NCI-H226 (cell line): ENCODE measurements at regions not wholly inside any gene's neighbourhood (a gene's known extent, or its start where the extent isn't known, plus 50 kb on each side); places are given as distances from the start of the nearest gene placed in this dataset.
A peak's percentile ranks its signal among the peaks of the same experiment; 100 is the strongest.
"Not testable (repeated sequence)": the region's sequence is repeated elsewhere in the genome, so short reads cannot be mapped to it uniquely, and the experiment has no call there.

Experiments
- DNase-seq: peaks from one replicate; pipeline ENCODE4 v3.0.0-alpha.2; 2015

GRCh38 chr16:21361612-21362227, 83.6 kb upstream of the CRYM start:
- peak; percentile 73 for DNase-seq

GRCh38 chr16:21361045-21361444, 83.0 kb upstream of the CRYM start:
- DNase-seq, result not testable (repeated sequence)

GRCh38 chr16:21359513-21359912, 81.4 kb upstream of the CRYM start:
- not testable (repeated sequence) for DNase-seq

GRCh38 chr16:21358261-21358795, 80.2 kb upstream of the CRYM start:
- DNase-seq, result not testable (repeated sequence)

GRCh38 chr16:21356308-21356707, 78.2 kb upstream of the CRYM start:
- DNase-seq, result not testable (repeated sequence)

- not testable (repeated sequence) for DNase-seq
These were observed 73.3 kb upstream of the CRYM start for GRCh38 chr16:21351433-21351832.

- DNase-seq, result not testable (repeated sequence)
These were observed 72.8 kb upstream of the CRYM start for GRCh38 chr16:21350851-21351250.

GRCh38 chr16:21349336-21349735, 71.2 kb upstream of the CRYM start:
- not testable (repeated sequence) for DNase-seq

- not testable (repeated sequence) for DNase-seq
These were observed 70.7 kb upstream of the CRYM start for GRCh38 chr16:21348815-21349214.

GRCh38 chr16:21347538-21347937, 69.4 kb upstream of the CRYM start:
- not testable (repeated sequence) for DNase-seq

- not testable (repeated sequence) for DNase-seq
These were observed 68.8 kb upstream of the CRYM start for GRCh38 chr16:21346756-21347491.

- DNase-seq, result not testable (repeated sequence)
These were observed 66.3 kb upstream of the CRYM start for GRCh38 chr16:21344361-21344912.

GRCh38 chr16:21341101-21341500, 63.0 kb upstream of the CRYM start:
- no peak for DNase-seq

- DNase-seq, result no peak
These were observed 61.9 kb upstream of the CRYM start for GRCh38 chr16:21339941-21340340.

GRCh38 chr16:21339269-21339641, 61.2 kb upstream of the CRYM start:
- no peak for DNase-seq

GRCh38 chr16:21338537-21339268, 60.6 kb upstream of the CRYM start:
- no peak for DNase-seq

GRCh38 chr16:21336231-21336630, 58.1 kb upstream of the CRYM start:
- DNase-seq, result no peak

- not testable (repeated sequence) for DNase-seq
These were observed 56.4 kb upstream of the CRYM start for GRCh38 chr16:21334188-21335146.

GRCh38 chr16:21333683-21334082, 55.6 kb upstream of the CRYM start:
- not testable (repeated sequence) for DNase-seq
